ENCODE measurements at regions not wholly inside any gene's neighbourhood (a gene's known extent, or its start where the extent isn't known, plus 50 kb on each side); places are given as distances from the start of the nearest gene placed in this dataset.
"Not testable (repeated sequence)": the region's sequence is repeated elsewhere in the genome, so short reads cannot be mapped to it uniquely, and the experiment has no call there.

DNA sequence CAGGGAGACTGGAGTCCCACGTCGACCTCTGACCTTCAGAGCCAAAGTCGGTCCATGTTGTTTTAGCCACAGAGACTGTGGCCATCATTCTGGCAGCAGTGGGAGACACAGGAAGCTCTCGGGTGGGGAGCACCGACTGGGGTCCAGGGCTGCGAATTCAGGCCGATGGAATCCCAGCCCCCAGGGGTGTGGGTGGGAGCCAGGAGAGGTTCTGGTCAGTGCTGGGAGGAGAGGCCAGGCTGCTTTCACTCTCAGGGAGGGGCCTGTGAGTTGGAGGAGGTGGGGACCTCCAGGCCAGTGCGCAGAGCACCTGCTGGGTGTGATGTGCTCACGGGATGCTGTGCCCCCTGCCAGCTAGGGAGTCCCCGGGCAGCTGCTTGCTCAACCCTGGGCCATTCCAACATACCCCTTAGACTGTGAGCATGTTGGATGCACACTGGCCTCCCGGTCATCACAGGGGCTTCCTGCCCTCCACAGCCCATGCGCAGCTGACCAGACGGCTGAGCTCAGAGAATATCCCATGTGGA lies 196.5 kb downstream of the LAT start:
- H4K20me1 ChIP-seq (ENCODE audit: insufficient read depth, low read length); H3K4me2 ChIP-seq (ENCODE audit: low read depth, low read length); DNase-seq; H3K14ac ChIP-seq (replicated peaks; ENCODE audit: low read depth, low read length); intact Hi-C loops (cut with micrococcal nuclease); H3K4ac ChIP-seq (ENCODE audit: low read depth, low read length); H3K27ac ChIP-seq (ENCODE audit: insufficient read depth, low read length); H3K56ac ChIP-seq (ENCODE audit: extremely low read depth, insufficient read depth, low read length); H2BK5ac ChIP-seq (ENCODE audit: low read depth, low read length, poor library complexity, severe bottlenecking); BruUV-seq (replicated peaks); CTCF ChIA-PET; H2AK9ac ChIP-seq (replicated peaks; ENCODE audit: low read depth, low read length, poor library complexity); H3K9me1 ChIP-seq (ENCODE audit: insufficient read depth, low read length); H3K9me3 ChIP-seq (ENCODE audit: control insufficient read depth, insufficient read depth, low read length); H4K5ac ChIP-seq (ENCODE audit: low read depth, low read length); H3K23ac ChIP-seq (ENCODE audit: low read depth, low read length); H3K9ac ChIP-seq (ENCODE audit: low read depth, low read length); H4K8ac ChIP-seq (ENCODE audit: low read depth in 2 of 2, low read length in 2 of 2); H2BK20ac ChIP-seq (ENCODE audit: low read depth, low read length); in situ Hi-C loops (cut with MboI; ENCODE audit: low sequenced_read_pairs); H3K27me3 ChIP-seq (ENCODE audit: control insufficient read depth, insufficient read depth, low read length); dilution Hi-C loops (cut with HindIII; ENCODE audit: low sequenced_read_pairs, unreplicated experiment); H3K79me1 ChIP-seq (ENCODE audit: low read depth in 1 of 2, low read length in 2 of 2); H3K4me1 ChIP-seq (ENCODE audit: control insufficient read depth, insufficient read depth, low read length); POLR2A ChIA-PET (ENCODE audit: unreplicated experiment); ATAC-seq (ENCODE audit: low read depth); H3K36me3 ChIP-seq (ENCODE audit: control insufficient read depth, insufficient read depth, low read length); H2BK15ac ChIP-seq (ENCODE audit: low read depth, low read length); H2AFZ ChIP-seq (replicated peaks; ENCODE audit: low read length, poor library complexity); H2AK5ac ChIP-seq (ENCODE audit: low read depth, low read length); H3K18ac ChIP-seq (ENCODE audit: low read depth, low read length); H3K4me3 ChIP-seq (ENCODE audit: insufficient read depth, low read depth, low read length); H4K91ac ChIP-seq (ENCODE audit: insufficient read depth, low read depth, low read length): not testable (repeated sequence)
- 0 out of 2 replicates have a peak overlapping the region, but pooled peaks have one; percentile 8 for H2BK120ac ChIP-seq (ENCODE audit: low read depth, low read length)
- WGBS, 2 experiments (ENCODE audit: extremely low coverage in 2 of 2, insufficient read length in 1 of 2): 80% methylated on average over 1 of the region's 13 CpGs; no CpG with 5 or more reads in 1 of the 2 experiments

- intact Hi-C loops (cut with micrococcal nuclease); H3K56ac ChIP-seq (ENCODE audit: extremely low read depth, insufficient read depth, low read length); in situ Hi-C loops (cut with MboI; ENCODE audit: low sequenced_read_pairs); H3K4me3 ChIP-seq (ENCODE audit: insufficient read depth, low read depth, low read length); H4K5ac ChIP-seq (ENCODE audit: low read depth, low read length); H3K27ac ChIP-seq (ENCODE audit: insufficient read depth, low read length); BruUV-seq (replicated peaks); H3K9me3 ChIP-seq (ENCODE audit: control insufficient read depth, insufficient read depth, low read length); H3K9ac ChIP-seq (ENCODE audit: low read depth, low read length); H4K91ac ChIP-seq (ENCODE audit: insufficient read depth, low read depth, low read length); H3K14ac ChIP-seq (replicated peaks; ENCODE audit: low read depth, low read length); DNase-seq; H3K4me2 ChIP-seq (ENCODE audit: low read depth, low read length); H2AFZ ChIP-seq (replicated peaks; ENCODE audit: low read length, poor library complexity); H3K9me1 ChIP-seq (ENCODE audit: insufficient read depth, low read length); H3K23ac ChIP-seq (ENCODE audit: low read depth, low read length); H3K4ac ChIP-seq (ENCODE audit: low read depth, low read length); H3K79me1 ChIP-seq (ENCODE audit: low read depth in 1 of 2, low read length in 2 of 2); H3K4me1 ChIP-seq (ENCODE audit: control insufficient read depth, insufficient read depth, low read length); H2AK9ac ChIP-seq (replicated peaks; ENCODE audit: low read depth, low read length, poor library complexity); H2AK5ac ChIP-seq (ENCODE audit: low read depth, low read length); H4K20me1 ChIP-seq (ENCODE audit: insufficient read depth, low read length); H2BK5ac ChIP-seq (ENCODE audit: low read depth, low read length, poor library complexity, severe bottlenecking); H2BK20ac ChIP-seq (ENCODE audit: low read depth, low read length); ATAC-seq (ENCODE audit: low read depth); H3K18ac ChIP-seq (ENCODE audit: low read depth, low read length); POLR2A ChIA-PET (ENCODE audit: unreplicated experiment); H2BK15ac ChIP-seq (ENCODE audit: low read depth, low read length); dilution Hi-C loops (cut with HindIII; ENCODE audit: low sequenced_read_pairs, unreplicated experiment); H4K8ac ChIP-seq (ENCODE audit: low read depth in 2 of 2, low read length in 2 of 2); H3K27me3 ChIP-seq (ENCODE audit: control insufficient read depth, insufficient read depth, low read length); H3K36me3 ChIP-seq (ENCODE audit: control insufficient read depth, insufficient read depth, low read length); CTCF ChIA-PET: not testable (repeated sequence)
- peak overlapping the region; percentile 74; the same call in 1 of the 2 replicates for H2BK120ac ChIP-seq (ENCODE audit: low read depth, low read length)
- WGBS, 2 experiments (ENCODE audit: extremely low coverage in 2 of 2, insufficient read length in 1 of 2): 100% methylated on average over 3 of the region's 15 CpGs; no CpG with 5 or more reads in 1 of the 2 experiments
Observed at GRCh38 chr16:29180206-29180600, 195.4 kb downstream of the LAT start.

All from IMR-90 (cell line).